SH-SY5Y (cell line): ENCODE measurements at regions not wholly inside any gene's neighbourhood (a gene's known extent, or its start where the extent isn't known, plus 50 kb on each side); places are given as distances from the start of the nearest gene placed in this dataset.

ENCODE experiments used
- GATA2 ChIP-seq: IDR thresholded peaks from 2 replicates; pipeline ENCODE4 v1.6.1; 2011; ENCODE audit warnings: mild to moderate bottlenecking, low read depth, low read length
- GATA3 ChIP-seq: IDR thresholded peaks from 2 replicates; pipeline ENCODE4 v1.6.1; 2011; ENCODE audit warnings: low read depth, mild to moderate bottlenecking, low read length, moderate library complexity

DNA sequence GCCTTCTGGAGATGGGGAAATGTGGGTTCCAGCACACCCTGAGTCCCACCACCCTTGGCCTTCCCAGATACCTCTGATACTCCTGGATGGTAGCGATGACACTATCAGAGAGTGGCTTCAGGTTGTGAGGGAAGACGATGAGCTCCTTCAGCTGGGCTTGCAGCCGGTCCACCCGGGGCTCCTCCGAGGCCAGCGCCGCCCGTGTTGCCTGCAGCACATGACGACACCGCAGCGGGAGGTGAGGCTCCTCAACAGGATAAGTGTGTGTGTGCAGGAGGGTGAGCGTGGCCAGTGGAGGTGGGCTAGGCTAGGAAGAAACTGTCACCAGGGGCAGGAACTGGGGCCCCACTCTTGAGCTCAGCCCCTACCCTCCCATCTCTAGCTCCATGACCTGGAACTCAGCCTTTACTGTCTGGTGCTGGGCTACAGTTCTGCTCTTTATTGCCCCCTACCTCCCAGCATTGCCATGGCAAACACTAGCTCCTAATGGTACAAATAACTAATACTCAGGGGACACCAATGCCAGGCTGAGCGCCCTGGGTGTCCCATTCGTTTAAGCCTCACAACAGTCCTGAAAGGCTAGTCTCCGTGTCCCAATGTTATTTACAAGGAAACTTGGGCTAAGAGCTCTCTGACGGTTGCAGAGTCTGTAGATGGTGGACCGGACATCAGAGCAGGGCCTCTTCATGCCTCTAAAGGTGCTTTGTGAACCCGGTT is 64.1 kb downstream of the SYNE3 start:
- TF ChIP-seq GATA3 = no peak
- TF ChIP-seq GATA2 = no peak

DNA sequence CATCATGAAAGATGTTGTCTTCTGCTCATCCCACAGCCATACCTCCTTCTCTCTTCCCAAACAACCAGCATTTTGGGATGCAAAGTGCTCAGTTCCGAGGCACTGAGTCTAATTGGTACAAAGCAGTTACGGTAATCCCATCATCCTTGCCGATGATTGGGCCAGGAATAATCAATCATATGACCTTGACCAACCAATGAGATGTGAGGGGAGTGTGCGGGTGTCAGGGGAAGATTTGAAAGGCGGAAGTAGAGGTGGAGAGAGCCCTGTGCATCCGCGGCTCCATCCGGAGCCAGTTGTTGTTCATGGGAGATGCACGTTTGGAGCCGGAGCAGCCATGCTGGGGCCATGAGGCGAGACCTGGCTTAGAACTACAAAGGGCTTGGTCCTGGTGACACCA is 67.3 kb downstream of the SYNE3 start:
- no peak for TF ChIP-seq GATA2
- TF ChIP-seq GATA3 = no peak

GRCh38 chr14:95446470-95446869 is 70.0 kb downstream of the SYNE3 start:
- TF ChIP-seq GATA2 = no peak

DNA sequence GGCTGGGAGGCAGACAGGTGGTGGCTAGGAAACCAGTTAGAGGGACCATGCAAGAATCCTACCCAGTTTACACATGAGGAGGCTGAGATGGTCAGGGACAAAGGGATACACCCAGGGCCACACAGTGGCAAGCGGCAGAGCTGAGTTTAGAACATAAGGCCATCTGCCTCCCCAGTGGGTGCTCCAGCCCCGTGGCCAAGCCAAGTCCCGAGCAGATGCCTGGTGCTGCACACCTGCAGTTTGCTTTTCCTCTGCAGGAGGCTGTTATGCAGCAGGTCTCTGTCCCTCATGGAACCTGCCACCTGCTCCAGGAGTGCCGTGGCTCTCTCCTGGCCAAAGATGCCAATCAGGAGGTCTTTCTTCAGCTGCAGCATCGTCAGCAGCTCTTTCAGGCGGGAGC is 70.8 kb downstream of the SYNE3 start:
- TF ChIP-seq GATA2 = no peak

GRCh38 chr14:95445161-95445560 is 71.3 kb downstream of the SYNE3 start:
- TF ChIP-seq GATA2 = peak; percentile 62
- TF ChIP-seq GATA3 = no peak; the same call in 1 of the 2 replicates

- TF ChIP-seq GATA2 (no peak), GATA3 (no peak)
These were observed 72.0 kb downstream of the SYNE3 start for GRCh38 chr14:95444132-95445129.

- TF ChIP-seq GATA3 (no peak), GATA2 (no peak)
These were observed 73.8 kb downstream of the SYNE3 start for GRCh38 chr14:95442633-95443021.

DNA sequence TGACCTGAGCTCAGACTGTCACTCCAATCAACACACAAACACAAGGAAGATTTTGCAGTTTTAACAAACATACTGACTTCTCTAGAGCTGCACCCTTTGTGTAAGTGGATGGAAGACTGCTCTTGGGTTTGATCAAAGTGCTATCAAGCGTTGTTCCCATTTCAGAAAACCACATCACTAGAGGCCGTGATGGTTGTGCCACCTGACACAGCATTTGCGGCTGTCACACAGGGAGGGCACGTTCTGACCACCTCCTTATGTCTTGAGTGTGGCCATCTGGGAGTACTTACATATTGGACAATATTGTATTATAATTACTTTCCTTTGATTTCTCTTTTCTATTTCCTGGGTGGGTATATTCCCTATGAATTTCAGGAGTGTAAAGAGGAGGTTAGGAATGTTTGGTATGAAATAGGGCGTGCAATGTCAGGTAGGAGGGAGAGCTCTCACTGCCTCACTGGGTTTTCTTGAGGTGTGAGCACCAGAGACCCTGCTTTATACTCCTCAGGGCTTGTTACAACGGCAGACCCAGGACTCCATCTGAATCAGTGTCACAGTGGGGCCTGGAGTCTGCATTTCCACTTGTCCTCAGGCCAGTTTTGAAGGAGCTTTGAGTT is 74.3 kb downstream of the SYNE3 start:
- TF ChIP-seq GATA2 = no peak
- no peak for TF ChIP-seq GATA3

DNA sequence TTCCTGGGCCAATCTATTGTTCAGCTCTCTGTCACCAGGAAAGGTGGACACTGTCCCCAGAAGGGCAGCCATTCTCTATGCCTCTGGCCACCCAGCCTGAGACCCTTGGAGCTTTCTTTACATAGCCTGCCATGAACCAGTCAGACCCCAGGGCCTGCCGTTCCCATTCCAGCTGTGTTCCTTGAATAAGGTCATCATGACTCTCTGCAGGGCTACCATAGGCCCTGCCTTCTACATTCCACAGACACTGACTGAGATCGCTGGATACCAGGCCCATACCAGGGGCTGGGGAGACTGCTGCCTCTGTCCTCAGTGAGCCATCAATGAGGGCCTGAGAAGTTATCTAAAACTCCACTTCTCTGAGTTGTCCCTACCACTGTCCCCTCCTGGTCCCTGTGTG is 75.5 kb downstream of the SYNE3 start:
- TF ChIP-seq GATA3 (no peak), GATA2 (peak; percentile 8; the same call in 1 of the 2 replicates)

DNA sequence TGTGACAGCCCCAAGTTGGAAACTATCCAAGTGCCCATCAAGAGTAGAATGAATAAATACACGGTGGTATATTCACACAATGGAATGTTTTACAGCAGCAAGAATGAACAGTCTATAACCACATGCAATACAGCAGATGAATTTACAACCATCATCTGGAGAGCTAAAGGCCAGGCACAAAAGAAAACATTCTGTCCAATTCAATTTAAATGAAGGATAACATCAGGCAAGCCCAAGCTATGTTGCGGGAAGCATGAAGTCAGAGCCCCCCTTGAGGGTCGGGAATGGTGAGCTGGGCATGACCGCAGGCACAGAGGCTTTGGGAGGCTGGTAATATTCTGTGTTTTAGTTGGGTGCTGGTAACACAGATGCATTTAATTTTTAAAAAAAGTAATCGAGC is 76.0 kb downstream of the SYNE3 start:
- TF ChIP-seq GATA2 = no peak; the same call in none of the 2 replicates
- TF ChIP-seq GATA3 = no peak

- TF ChIP-seq GATA2 (no peak), GATA3 (no peak)
These were observed 76.6 kb downstream of the SYNE3 start for GRCh38 chr14:95439881-95440280.

- TF ChIP-seq GATA3 = no peak
- TF ChIP-seq GATA2 = no peak
These were observed 78.7 kb downstream of the SYNE3 start for GRCh38 chr14:95437715-95438114.

GRCh38 chr14:95436354-95436753 is 80.1 kb downstream of the SYNE3 start:
- TF ChIP-seq GATA2 = no peak
- no peak for TF ChIP-seq GATA3

GRCh38 chr14:95434121-95434520 is 82.3 kb downstream of the SYNE3 start:
- TF ChIP-seq GATA2 (no peak), GATA3 (no peak)

GRCh38 chr14:95433094-95433478 is 83.4 kb downstream of the SYNE3 start:
- TF ChIP-seq GATA3 = no peak
- no peak for TF ChIP-seq GATA2
